ENCODE measurements at regions not wholly inside any gene's neighbourhood (a gene's known extent, or its start where the extent isn't known, plus 50 kb on each side); places are given as distances from the start of the nearest gene placed in this dataset.
A peak's percentile ranks its signal among the peaks of the same experiment; 100 is the strongest.

DNA sequence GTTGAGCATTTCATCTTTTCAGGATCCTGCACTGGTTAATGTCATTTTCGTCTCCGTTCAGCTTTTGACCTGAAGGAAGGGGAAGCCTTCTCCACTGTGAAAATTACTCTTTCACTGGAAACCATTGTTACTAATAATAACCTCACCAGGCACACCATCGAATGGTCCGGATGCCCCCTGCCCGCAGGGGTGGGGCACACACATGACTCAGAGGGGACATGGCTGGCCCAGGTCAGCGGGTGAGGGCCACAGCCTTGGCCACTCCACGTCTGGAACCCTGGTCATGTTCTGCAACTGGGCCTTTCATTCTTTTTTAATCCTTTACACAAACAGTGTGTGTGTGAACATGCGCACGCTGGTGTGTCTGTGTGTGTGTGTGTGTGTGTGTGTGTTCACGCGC is 191.8 kb downstream of the BCOR start:
- no peak for DNase-seq

- no peak for DNase-seq
These were observed 189.6 kb downstream of the BCOR start for GRCh38 chrX:39907964-39908661.

- no peak for DNase-seq
These were observed 187.8 kb downstream of the BCOR start for GRCh38 chrX:39909996-39910395.

DNA sequence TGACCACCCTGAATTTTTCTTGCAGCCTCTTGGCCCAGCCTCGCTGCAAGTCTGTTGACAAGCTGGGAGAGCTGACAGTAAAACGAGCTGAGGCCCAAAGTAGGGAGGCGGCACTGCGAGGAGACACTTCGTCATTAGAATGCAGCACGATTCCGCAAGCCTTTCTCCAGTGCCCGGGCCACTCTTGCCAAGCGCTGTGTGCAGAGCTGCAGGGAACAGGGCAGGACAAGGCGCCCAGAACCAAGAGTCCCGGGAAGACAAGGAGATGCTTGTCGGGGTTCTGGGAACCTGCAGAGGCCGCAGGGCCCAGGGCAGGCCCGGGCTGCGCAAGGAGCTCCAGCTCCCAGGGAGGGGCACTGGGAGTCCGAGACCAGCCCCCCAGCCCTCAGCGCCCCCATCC is 187.1 kb downstream of the BCOR start:
- DNase-seq = no peak

- DNase-seq = no peak
These were observed 186.4 kb downstream of the BCOR start for GRCh38 chrX:39911278-39911897.

GRCh38 chrX:39912126-39912525 is 185.6 kb downstream of the BCOR start:
- DNase-seq = no peak

GRCh38 chrX:39915081-39915480 is 182.7 kb downstream of the BCOR start:
- DNase-seq = no peak

- DNase-seq = no peak
These were observed 182.2 kb downstream of the BCOR start for GRCh38 chrX:39915596-39915995.

DNA sequence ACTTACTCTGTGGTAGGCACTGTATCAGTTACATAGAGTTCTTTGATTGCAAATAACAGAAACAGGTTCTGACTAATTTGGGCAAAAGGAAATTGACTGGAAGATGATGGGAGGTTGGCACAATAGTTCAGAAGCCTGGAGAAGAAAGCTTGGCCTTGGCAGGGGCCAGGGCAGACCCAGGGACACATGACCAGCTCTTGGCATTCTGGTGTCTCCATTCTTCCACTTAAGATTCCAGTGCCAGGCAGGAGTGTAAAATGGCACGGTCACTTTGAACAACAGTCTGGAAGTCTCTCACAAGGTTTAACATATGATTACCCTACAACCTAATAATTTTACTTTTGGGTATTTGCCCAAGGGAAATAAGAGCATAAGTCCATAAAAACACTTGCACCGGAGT is 175.9 kb downstream of the BCOR start:
- DNase-seq = no peak

- no peak for DNase-seq
These were observed 175.3 kb downstream of the BCOR start for GRCh38 chrX:39922488-39922887.

DNA sequence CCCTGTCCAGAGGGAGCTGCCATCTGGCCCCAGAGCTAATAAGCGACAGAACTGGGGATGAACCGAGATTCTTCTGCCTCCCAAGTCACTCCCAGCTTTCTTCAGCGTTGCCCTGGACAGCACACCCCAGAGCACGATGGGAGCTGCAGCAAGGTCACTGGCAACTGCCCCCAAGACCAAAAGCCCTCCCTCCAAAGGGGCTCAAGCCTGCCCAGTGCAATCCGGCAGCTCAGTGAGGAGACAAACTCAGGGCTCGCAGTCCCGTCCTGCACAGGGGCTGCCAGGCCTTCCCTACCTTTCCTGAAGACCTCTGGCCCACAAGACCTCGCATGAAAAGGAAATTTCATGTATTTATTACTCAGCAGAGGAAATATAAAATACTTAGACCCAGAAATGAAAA is 174.8 kb downstream of the BCOR start:
- DNase-seq = no peak

DNA sequence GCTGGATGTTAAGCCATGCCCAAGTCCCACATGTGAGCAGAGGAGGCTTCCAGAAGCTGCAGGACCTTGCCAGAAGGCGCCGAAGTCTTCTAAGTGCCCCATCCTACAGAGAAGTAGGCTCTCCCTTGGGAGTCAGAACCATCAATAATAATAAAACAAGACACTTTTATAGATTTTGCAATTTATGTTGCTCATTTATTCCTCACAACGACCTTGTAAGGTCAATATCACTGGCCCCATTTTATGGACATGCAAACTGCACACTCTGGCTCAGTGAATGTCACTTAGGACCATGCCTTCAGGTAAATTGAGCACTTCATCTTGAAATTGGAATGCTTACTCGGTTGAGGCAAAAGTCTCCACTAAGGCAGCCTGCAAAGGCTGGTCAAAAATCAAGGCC is 170.4 kb downstream of the BCOR start:
- no peak for DNase-seq

DNA sequence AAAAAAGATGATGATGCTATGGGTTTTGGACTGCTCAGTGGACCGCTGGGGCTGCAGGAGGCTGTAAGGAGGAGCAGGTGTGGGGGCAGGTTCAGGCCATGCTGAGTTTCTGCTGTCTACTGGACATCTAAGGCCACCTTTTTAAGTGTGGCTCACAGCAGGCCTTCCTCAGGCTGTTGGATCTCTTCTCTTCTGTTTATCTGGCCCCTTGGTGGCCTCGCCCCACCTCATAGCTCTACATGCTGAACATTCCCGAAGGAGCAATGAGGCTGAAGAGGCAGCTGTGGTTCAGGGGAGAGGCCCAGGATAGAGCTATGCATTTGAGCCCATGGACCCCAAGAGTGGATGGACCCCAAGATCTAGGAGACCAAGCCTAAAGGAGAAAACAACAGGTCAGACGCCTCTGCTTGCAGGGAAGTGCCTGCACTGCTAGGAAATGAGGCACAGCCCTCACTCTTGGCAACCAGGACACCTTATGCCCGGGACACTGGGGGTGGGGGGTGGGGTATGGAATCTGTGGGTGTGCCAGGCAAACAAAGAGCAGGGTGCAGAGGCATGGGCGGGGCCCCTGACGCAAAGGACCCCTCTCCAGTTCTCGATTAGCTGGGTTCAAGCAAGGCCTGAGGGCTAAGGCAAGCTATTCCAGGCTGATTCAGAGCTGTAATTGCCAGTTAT is 168.9 kb downstream of the BCOR start:
- no peak for DNase-seq

- DNase-seq = no peak
These were observed 168.3 kb downstream of the BCOR start for GRCh38 chrX:39929379-39930025.

- no peak for DNase-seq
These were observed 166.8 kb downstream of the BCOR start for GRCh38 chrX:39930786-39931528.

DNA sequence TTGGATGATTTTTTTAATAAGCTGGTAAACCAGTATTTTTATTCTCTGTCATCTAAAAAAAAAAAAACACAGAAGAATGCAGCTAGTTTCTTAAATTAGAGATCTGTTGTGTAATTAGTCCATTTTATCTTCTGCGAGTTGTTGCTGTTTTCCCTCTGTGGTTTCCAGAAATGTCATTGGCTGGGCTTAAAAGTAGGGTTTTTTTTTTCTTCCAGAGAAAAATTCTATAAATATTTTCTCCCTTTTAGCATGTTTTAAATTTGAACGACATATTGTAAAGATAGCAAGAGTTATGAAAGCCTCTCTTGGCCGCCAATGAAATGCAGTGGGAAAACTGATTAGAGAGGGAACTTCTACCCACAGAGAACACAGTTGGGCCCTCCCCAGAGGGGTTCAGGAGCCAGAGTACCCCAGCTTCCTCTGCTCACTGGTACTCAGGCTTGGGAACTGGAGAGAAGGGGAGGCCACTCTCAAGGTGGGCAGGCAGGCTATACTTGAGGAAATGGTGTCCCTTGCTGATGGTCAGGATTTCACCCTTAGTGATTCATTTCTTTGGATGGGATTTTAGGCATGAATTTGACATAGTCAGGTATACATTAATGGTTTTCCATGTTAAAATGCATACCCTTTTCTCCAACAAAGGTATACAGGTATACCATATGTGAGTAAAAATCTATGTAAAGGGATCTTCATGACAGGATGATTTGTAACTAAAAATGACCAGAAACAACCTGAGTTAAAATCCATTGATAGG is 166.1 kb downstream of the BCOR start:
- DNase-seq = no peak

GRCh38 chrX:39935411-39936064 is 162.2 kb downstream of the BCOR start:
- no peak for DNase-seq

- DNase-seq = peak; percentile 28
These were observed 160.6 kb downstream of the BCOR start for GRCh38 chrX:39936886-39937770.

- DNase-seq = no peak
These were observed 159.3 kb downstream of the BCOR start for GRCh38 chrX:39938466-39938865.

DNA sequence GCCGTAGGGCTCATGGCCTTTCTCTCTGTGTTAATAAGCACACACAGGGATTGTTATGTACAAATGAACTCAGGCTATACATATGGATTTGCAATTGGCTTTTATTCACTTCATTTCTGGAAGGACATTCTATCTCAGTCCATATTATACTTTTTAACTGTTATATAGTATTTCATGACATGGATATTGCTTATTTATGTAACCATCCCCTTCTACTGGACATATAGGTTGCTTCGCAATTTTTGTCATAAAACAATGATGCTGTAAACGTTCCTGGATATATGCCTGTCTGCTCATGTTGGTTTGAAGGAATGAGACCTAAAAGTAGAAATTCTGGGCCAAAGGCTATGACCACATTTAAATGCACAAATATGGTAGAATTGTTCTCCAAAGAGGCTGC is 158.1 kb downstream of the BCOR start:
- no peak for DNase-seq
